Liver (tissue), 3 donors: ENCODE measurements at regions not wholly inside any gene's neighbourhood (a gene's known extent, or its start where the extent isn't known, plus 50 kb on each side); places are given as distances from the start of the nearest gene placed in this dataset.

ENCODE experiments used
- CTCF ChIP-seq: fragments of 150-350 bp; IDR thresholded peaks from 2 replicates; pipeline ENCODE4 v1.5.1; 2017; ENCODE audit warnings: improper control_type of control experiment, low read depth, low read length; ENCODE audit not compliant: missing input control
- EGR1 ChIP-seq, 2 donors: IDR thresholded peaks; 2 replicates each; pipeline ENCODE4 v1.6.1; 2016 to 2018; ENCODE audit warnings: antibody characterized with exemption in 2 of 2, low read depth in 2 of 2
- GABPA ChIP-seq, 2 donors: IDR thresholded peaks in 1 of 2; conservative IDR thresholded peaks in 1 of 2; 2 replicates each; pipeline ENCODE4 v1.6.1; 2016; ENCODE audit warnings: antibody characterized with exemption in 2 of 2, mild to moderate bottlenecking in 1 of 2, moderate library complexity in 1 of 2
- HNF4G ChIP-seq: IDR thresholded peaks from 2 replicates; pipeline ENCODE4 v1.6.1; 2016; ENCODE audit warnings: antibody characterized with exemption
- RXRA ChIP-seq, 2 donors: IDR thresholded peaks; 2 replicates each; pipeline ENCODE4 v1.6.1; 2017 to 2018; ENCODE audit warnings: antibody characterized with exemption in 2 of 2, mild to moderate bottlenecking in 1 of 2
- TAF1 ChIP-seq: conservative IDR thresholded peaks from 2 replicates; pipeline ENCODE4 v1.6.1; 2016; ENCODE audit warnings: antibody characterized with exemption, mild to moderate bottlenecking
- YY1 ChIP-seq: IDR thresholded peaks from 2 replicates; pipeline ENCODE4 v1.6.1; 2016; ENCODE audit warnings: antibody characterized with exemption, mild to moderate bottlenecking
- TF ChIP-seq, protein P1 (sequence below): IDR thresholded peaks from 2 replicates; pipeline ENCODE4 v1.6.1; 2016; ENCODE audit warnings: antibody characterized with exemption
- TF ChIP-seq, protein P2 (sequence below): IDR thresholded peaks from 2 replicates; pipeline ENCODE4 v1.6.1; 2016; ENCODE audit warnings: antibody characterized with exemption, mild to moderate bottlenecking
- TF ChIP-seq, protein P3 (sequence below): IDR thresholded peaks from 2 replicates; pipeline ENCODE4 v1.6.1; 2016; ENCODE audit warnings: antibody characterized with exemption
- donor health status: healthy.
- donor health status: healthy.

DNA sequence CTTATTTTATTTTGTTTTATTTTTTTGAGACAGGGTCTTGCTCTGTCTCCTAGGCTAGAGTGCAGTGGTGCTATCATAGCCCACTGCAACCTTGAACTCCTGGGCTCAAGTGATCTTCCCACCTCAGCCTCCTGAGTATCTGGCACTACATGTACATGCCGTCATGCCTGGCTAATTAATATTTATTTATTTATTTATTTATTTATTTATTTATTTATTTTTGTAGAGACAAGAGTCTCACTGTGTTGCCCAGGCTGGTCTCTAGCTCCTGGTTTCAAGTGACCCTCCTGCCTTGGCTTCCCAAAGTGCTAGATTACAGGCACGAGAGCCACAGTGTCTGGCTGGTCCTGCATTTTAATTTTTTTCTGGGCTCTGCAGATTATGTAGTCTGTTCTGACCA is 84.9 kb upstream of the BCOR start:
- TF ChIP-seq CTCF (no peak), EGR1 (IDR thresholded peaks at IDR 0.05; ENCODE audit: low read depth in 2 of 2) (no peak), YY1 (no peak), TAF1 (no peak), HNF4G (no peak), GABPA (IDR thresholded peaks at IDR 0.05 in 1 of 2, conservative IDR thresholded peaks at IDR 0.05 in 1 of 2) (no peak), RXRA (IDR thresholded peaks at IDR 0.05) (no peak)
- TF ChIP-seq, protein P1, sequence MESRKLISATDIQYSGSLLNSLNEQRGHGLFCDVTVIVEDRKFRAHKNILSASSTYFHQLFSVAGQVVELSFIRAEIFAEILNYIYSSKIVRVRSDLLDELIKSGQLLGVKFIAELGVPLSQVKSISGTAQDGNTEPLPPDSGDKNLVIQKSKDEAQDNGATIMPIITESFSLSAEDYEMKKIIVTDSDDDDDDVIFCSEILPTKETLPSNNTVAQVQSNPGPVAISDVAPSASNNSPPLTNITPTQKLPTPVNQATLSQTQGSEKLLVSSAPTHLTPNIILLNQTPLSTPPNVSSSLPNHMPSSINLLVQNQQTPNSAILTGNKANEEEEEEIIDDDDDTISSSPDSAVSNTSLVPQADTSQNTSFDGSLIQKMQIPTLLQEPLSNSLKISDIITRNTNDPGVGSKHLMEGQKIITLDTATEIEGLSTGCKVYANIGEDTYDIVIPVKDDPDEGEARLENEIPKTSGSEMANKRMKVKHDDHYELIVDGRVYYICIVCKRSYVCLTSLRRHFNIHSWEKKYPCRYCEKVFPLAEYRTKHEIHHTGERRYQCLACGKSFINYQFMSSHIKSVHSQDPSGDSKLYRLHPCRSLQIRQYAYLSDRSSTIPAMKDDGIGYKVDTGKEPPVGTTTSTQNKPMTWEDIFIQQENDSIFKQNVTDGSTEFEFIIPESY, result no peak
- TF ChIP-seq, protein P2, sequence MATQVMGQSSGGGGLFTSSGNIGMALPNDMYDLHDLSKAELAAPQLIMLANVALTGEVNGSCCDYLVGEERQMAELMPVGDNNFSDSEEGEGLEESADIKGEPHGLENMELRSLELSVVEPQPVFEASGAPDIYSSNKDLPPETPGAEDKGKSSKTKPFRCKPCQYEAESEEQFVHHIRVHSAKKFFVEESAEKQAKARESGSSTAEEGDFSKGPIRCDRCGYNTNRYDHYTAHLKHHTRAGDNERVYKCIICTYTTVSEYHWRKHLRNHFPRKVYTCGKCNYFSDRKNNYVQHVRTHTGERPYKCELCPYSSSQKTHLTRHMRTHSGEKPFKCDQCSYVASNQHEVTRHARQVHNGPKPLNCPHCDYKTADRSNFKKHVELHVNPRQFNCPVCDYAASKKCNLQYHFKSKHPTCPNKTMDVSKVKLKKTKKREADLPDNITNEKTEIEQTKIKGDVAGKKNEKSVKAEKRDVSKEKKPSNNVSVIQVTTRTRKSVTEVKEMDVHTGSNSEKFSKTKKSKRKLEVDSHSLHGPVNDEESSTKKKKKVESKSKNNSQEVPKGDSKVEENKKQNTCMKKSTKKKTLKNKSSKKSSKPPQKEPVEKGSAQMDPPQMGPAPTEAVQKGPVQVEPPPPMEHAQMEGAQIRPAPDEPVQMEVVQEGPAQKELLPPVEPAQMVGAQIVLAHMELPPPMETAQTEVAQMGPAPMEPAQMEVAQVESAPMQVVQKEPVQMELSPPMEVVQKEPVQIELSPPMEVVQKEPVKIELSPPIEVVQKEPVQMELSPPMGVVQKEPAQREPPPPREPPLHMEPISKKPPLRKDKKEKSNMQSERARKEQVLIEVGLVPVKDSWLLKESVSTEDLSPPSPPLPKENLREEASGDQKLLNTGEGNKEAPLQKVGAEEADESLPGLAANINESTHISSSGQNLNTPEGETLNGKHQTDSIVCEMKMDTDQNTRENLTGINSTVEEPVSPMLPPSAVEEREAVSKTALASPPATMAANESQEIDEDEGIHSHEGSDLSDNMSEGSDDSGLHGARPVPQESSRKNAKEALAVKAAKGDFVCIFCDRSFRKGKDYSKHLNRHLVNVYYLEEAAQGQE, result no peak
- TF ChIP-seq, protein P3, sequence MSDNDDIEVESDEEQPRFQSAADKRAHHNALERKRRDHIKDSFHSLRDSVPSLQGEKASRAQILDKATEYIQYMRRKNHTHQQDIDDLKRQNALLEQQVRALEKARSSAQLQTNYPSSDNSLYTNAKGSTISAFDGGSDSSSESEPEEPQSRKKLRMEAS, result no peak
